SK-N-SH (cell line): ENCODE measurements at regions not wholly inside any gene's neighbourhood (a gene's known extent, or its start where the extent isn't known, plus 50 kb on each side); places are given as distances from the start of the nearest gene placed in this dataset.

ENCODE experiments used
- CTCF ChIA-PET: fragments of 300-600, 350-600 bp; formaldehyde crosslinking; extraction: SDS; loops from one replicate; lab custom pipeline; 2021; lab: Yijun Ruan, JAX
- POLR2A ChIA-PET: fragments of 350-600 bp; sonication (Branson Sonifier 250); formaldehyde crosslinking; extraction: SDS; loops from one replicate; lab custom pipeline; 2020; ENCODE audit warnings: antibody characterized with exemption, inconsistent platforms; lab: Yijun Ruan, JAX
- DNase-seq: peaks from one replicate; pipeline ENCODE4 v3.0.0; 2012
- H2AFZ ChIP-seq: fragments of 200-600 bp; sonication (generic); 2 replicates; pipeline ENCODE4 v1.8.1; 2016; ENCODE audit warnings: antibody characterized with exemption, mild to moderate bottlenecking, low read depth
- H3F3A ChIP-seq: fragments of 200-600 bp; sonication (generic); replicated peaks from 2 replicates; pipeline ENCODE3; 2016; ENCODE audit warnings: antibody characterized with exemption, mild to moderate bottlenecking; ENCODE audit not compliant: insufficient read depth
- H3K27ac ChIP-seq, 2 experiments: fragments of 200-500 bp in 1 of 2; fragments of 200-600 bp in 1 of 2; sonication (Bioruptor generic) in 1 of 2; sonication (generic), shearing (Covaris generic) in 1 of 2; 2 replicates each; pipeline versions ENCODE4 v1.5.1 to v1.6.1; 2014 to 2016; ENCODE audit warnings: low read depth in 2 of 2, inconsistent platforms in 1 of 2, low read length in 1 of 2, mild to moderate bottlenecking in 1 of 2, mixed read lengths in 1 of 2
- H3K27me3 ChIP-seq: fragments of 200-600 bp; sonication (generic), shearing (Covaris generic); 2 replicates; pipeline ENCODE4 v1.6.1; 2016; ENCODE audit warnings: mixed run types; ENCODE audit not compliant: insufficient read depth
- H3K36me3 ChIP-seq, 2 experiments: fragments of 200-500 bp in 1 of 2; fragments of 200-600 bp in 1 of 2; sonication (Bioruptor generic) in 1 of 2; sonication (generic) in 1 of 2; replicated peaks in 1 of 2; 2 replicates each; pipeline versions ENCODE3 to v1.5.1; 2014 to 2016; ENCODE audit warnings: low read length in 1 of 2, mild to moderate bottlenecking in 1 of 2; ENCODE audit not compliant: insufficient read depth in 2 of 2, control insufficient read depth in 1 of 2
- H3K4me1 ChIP-seq, 2 experiments: fragments of 200-500 bp in 1 of 2; fragments of 200-600 bp in 1 of 2; sonication (Bioruptor generic) in 1 of 2; sonication (generic), shearing (Covaris generic) in 1 of 2; 2 replicates each; pipeline versions ENCODE4 v1.5.1 to v1.6.1; 2014 to 2016; ENCODE audit warnings: low read depth in 1 of 2, low read length in 1 of 2, mixed run types in 1 of 2; ENCODE audit not compliant: insufficient read depth in 2 of 2, control insufficient read depth in 1 of 2
- H3K4me2 ChIP-seq: fragments of 200-600 bp; sonication (generic), shearing (Covaris generic); 2 replicates; pipeline ENCODE4 v1.6.1; 2017; ENCODE audit warnings: mixed run types
- H3K4me3 ChIP-seq, 2 experiments: fragments of 200-500 bp in 1 of 2; fragments of 200-600 bp in 1 of 2; sonication (Bioruptor generic) in 1 of 2; sonication (generic), shearing (Covaris generic) in 1 of 2; 2 replicates each; pipeline versions ENCODE4 v1.5.1 to v1.8.1; 2014 to 2016; ENCODE audit warnings: low read depth in 2 of 2, inconsistent platforms in 1 of 2, low read length in 1 of 2, mild to moderate bottlenecking in 1 of 2, mixed read lengths in 1 of 2, moderate library complexity in 1 of 2
- H3K79me2 ChIP-seq: fragments of 200-600 bp; sonication (generic); 2 replicates; pipeline ENCODE4 v1.8.1; 2017; ENCODE audit warnings: mild to moderate bottlenecking; ENCODE audit not compliant: insufficient read depth
- H3K9ac ChIP-seq: fragments of 200-600 bp; sonication (generic); 2 replicates; pipeline ENCODE4 v1.6.1; 2017; ENCODE audit warnings: mixed run types
- H3K9me2 ChIP-seq: fragments of 200-600 bp; sonication (generic); 2 replicates; pipeline ENCODE4 v1.6.1; 2017; ENCODE audit warnings: mixed run types
- H3K9me3 ChIP-seq: fragments of 200-600 bp; sonication (generic); 2 replicates; pipeline ENCODE4 v1.6.1; 2017; ENCODE audit warnings: mixed run types, mild to moderate bottlenecking, moderate library complexity
- H4K20me1 ChIP-seq: fragments of 200-600 bp; sonication (generic); 2 replicates; pipeline ENCODE4 v1.6.1; 2017; ENCODE audit warnings: mild to moderate bottlenecking, mixed run types; ENCODE audit not compliant: insufficient read depth
- CHD2 ChIP-seq: fragments of 150-350 bp; IDR thresholded peaks from 2 replicates; pipeline ENCODE4 v1.6.1; 2018; ENCODE audit warnings: low read length; ENCODE audit not compliant: partially characterized antibody
- CTCF ChIP-seq: fragments of 200-600 bp; sonication (generic); IDR thresholded peaks from 2 replicates; pipeline ENCODE4 v1.6.1; 2017; ENCODE audit warnings: antibody characterized with exemption, mild to moderate bottlenecking, moderate library complexity
- ELF1 ChIP-seq: IDR thresholded peaks from 2 replicates; pipeline ENCODE4 v1.4.0; 2012
- GATA2 ChIP-seq: sonication (generic); formaldehyde crosslinking; IDR thresholded peaks from 2 replicates; pipeline ENCODE4 v1.5.0; 2020; ENCODE audit warnings: mild to moderate bottlenecking, missing genetic modification reagents
- IRF3 ChIP-seq: fragments of 150-350 bp; IDR thresholded peaks from 2 replicates; pipeline ENCODE4 v1.6.1; 2016; ENCODE audit warnings: mild to moderate bottlenecking, low read depth, low read length
- MEF2A ChIP-seq: IDR thresholded peaks from 2 replicates; pipeline ENCODE4 v1.4.0; 2012; ENCODE audit warnings: low read depth, borderline replicate concordance
- NFIC ChIP-seq: IDR thresholded peaks from 2 replicates; pipeline ENCODE4 v1.4.0; 2012; ENCODE audit warnings: borderline replicate concordance
- NRF1 ChIP-seq: IDR thresholded peaks from 2 replicates; pipeline ENCODE4 v1.6.1; 2012; ENCODE audit warnings: low read depth, mild to moderate bottlenecking, low read length
- RAD21 ChIP-seq: IDR thresholded peaks from 2 replicates; pipeline ENCODE4 v1.6.1; 2012; ENCODE audit warnings: mild to moderate bottlenecking, low read length
- RCOR1 ChIP-seq: fragments of 150-350 bp; IDR thresholded peaks from 2 replicates; pipeline ENCODE4 v1.6.1; 2017; ENCODE audit warnings: antibody characterized with exemption, low read length
- REST ChIP-seq: IDR thresholded peaks from 2 replicates; pipeline ENCODE4 v1.6.1; 2012; ENCODE audit warnings: mild to moderate bottlenecking, low read depth, low read length, moderate library complexity
- RXRA ChIP-seq: IDR thresholded peaks from 2 replicates; pipeline ENCODE4 v1.4.0; 2012; ENCODE audit warnings: low read depth, mild to moderate bottlenecking, borderline replicate concordance
- SIN3A ChIP-seq: IDR thresholded peaks from 2 replicates; pipeline ENCODE4 v1.6.1; 2012; ENCODE audit warnings: low read depth, mild to moderate bottlenecking, low read length, moderate library complexity, borderline replicate concordance
- TEAD4 ChIP-seq: IDR thresholded peaks from 2 replicates; pipeline ENCODE4 v1.4.0; 2012; ENCODE audit warnings: mild to moderate bottlenecking, borderline replicate concordance; ENCODE audit not compliant: insufficient read depth
- YY1 ChIP-seq: IDR thresholded peaks from 2 replicates; pipeline ENCODE4 v1.4.0; 2012; ENCODE audit warnings: low read depth, mild to moderate bottlenecking
- ZBTB33 ChIP-seq: IDR thresholded peaks from 2 replicates; pipeline ENCODE4 v1.4.0; 2012; ENCODE audit warnings: low read depth, borderline replicate concordance
- WGBS: methylation state at CpG from one replicate; pipeline ENCODE4 v1.1.6; 2017; ENCODE audit warnings: low lambda C conversion rate; 5-methylcytosine and 5-hydroxymethylcytosine counted together

- no peak for TF ChIP-seq SIN3A
- TF ChIP-seq ZBTB33 = no peak
Observed at GRCh38 chr10:123459371-123460091, 206.6 kb upstream of the GPR26 start (continued).

- Histone ChIP-seq H3K79me2 (no peaks in the 10 kb centered on the region), H3K9me3 (no peaks in the 10 kb centered on the region), H3K4me2 (no peak overlapping the region), H3K4me3 (no peak overlapping the region), H3K36me3 (no peaks in the 10 kb centered on the region), H3K9me2 (no peaks in the 10 kb centered on the region), H3K4me1 (no peaks in the 10 kb centered on the region), H3F3A (no peaks in the 10 kb centered on the region), H3K27ac (no peak overlapping the region), H4K20me1 (no peaks in the 10 kb centered on the region), H2AFZ (no peak overlapping the region), H3K27me3 (no peaks in the 10 kb centered on the region), H3K9ac (no peak overlapping the region)
- 26% methylated on average over 8 of the region's 8 CpGs for WGBS
- TF ChIP-seq RCOR1 = no peak
- TF ChIP-seq RXRA = no peak
- no peak for TF ChIP-seq NFIC
- no peak for TF ChIP-seq CTCF
- no peak for TF ChIP-seq TEAD4
- no peak for TF ChIP-seq SIN3A
- TF ChIP-seq GATA2 (CRISPR knock-in tag) = no peak
- TF ChIP-seq NRF1 = no peak
- TF ChIP-seq RAD21 = no peak
- no peak for TF ChIP-seq MEF2A
- no peak for TF ChIP-seq YY1
- TF ChIP-seq ELF1 = no peak
- no peak for TF ChIP-seq REST
- TF ChIP-seq IRF3 = no peak
- TF ChIP-seq CHD2 = no peak
- ChIA-PET CTCF (interaction anchor here (1.0 kb wide), 1 partner anchor 18 kb away, joined by 3 read pairs; no protein-coding TSS in a partner anchor), POLR2A (no interaction called here)
- no peak for DNase-seq
Observed at GRCh38 chr10:123462246-123462645, 203.9 kb upstream of the GPR26 start.
